CD1c-positive myeloid dendritic cell (primary cell): ENCODE measurements at regions not wholly inside any gene's neighbourhood (a gene's known extent, or its start where the extent isn't known, plus 50 kb on each side); places are given as distances from the start of the nearest gene placed in this dataset.
"Not testable (repeated sequence)": the region's sequence is repeated elsewhere in the genome, so short reads cannot be mapped to it uniquely, and the experiment has no call there.

Source experiments
- DNase-seq: peaks from one replicate; pipeline ENCODE4 v3.0.0-alpha.2; 2016; ENCODE audit errors: extremely low spot score

DNA sequence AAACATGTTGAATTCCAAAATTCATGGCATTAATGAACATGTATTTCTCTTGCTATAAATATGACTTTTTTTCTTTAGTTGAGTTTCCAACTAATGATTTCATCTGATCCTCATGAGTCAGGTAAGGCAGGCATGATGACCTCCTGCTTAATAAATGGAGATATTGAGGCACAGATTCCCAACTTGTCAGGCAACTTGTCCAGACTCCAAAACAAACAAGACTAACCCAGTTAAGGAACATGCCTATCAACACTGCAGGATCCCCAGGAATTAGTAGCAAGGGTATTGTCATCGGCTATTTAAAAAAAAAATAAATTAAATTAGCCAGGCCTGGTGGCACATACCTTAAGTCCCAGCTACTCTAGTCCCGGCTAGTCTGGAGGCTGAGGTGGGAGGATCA lies 121.3 kb upstream of the SALL4 start:
- DNase-seq: no peak

DNA sequence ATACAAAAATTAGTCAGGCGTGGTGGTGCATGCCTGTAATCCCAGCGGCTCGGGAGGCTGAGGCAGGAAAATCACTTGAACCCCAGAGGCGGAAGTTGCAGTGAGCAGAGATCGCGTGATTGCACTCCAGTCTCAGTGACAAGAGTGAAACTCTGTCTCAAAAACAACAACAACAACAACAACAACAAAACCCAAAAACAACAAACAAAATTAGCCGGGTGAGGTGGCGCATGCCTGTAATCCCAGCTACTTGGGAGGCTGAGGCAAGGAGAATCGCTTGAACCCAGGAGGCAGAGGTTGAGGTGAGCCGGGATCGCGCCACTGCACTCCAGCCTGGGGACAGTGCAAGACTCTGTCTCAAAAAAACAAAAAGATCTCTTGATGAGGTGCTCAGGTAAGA lies 120.5 kb upstream of the SALL4 start:
- not testable (repeated sequence) for DNase-seq

DNA sequence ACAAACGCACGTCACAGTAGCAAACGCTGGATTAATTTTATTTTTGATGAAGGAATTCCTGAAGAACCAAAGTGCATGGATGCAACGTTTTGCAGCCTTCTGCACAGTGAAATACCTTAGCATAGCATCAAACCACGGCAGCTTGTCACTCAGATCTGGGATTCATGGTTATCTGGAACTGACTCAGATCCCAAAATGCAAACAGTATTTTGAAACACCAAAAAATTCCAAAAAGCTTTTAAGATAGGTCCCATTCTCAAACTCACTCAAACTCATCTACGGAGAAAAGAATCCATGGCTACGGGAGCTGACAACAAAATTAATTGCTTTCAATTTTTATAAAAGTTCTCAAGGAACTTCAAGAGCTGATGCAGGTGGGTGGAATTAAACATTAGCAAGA lies 116.2 kb upstream of the SALL4 start:
- no peak for DNase-seq

DNA sequence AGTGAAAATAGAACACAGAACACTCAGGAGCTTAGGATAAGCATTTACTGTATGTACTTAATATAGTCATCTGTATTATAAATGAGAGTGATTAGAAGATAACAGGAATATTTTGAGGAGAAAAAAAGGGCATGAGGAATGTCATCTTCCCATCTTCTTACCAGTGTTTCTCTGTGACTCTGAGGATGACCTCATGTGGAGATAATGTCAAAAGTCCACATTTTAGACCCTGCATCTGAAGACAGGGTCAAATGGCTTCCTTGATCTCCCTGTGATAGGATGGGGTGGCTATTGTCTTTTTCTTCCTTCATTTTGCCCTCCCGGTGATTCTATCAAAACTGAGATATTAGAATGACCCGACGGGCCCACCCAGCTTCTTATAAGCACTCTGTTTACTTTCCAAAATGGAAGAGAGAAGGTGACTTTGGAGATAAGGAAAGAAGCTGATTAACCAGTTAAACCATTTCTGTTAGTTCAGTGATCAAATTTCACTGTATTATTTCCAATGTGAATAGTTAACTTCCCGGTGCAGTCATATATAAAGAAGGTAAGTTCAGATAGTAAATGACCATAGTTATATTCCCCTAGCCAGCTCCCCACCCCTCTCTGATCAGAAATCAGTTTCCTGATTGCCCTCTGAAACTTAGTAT lies 115.7 kb upstream of the SALL4 start:
- no peak for DNase-seq

DNA sequence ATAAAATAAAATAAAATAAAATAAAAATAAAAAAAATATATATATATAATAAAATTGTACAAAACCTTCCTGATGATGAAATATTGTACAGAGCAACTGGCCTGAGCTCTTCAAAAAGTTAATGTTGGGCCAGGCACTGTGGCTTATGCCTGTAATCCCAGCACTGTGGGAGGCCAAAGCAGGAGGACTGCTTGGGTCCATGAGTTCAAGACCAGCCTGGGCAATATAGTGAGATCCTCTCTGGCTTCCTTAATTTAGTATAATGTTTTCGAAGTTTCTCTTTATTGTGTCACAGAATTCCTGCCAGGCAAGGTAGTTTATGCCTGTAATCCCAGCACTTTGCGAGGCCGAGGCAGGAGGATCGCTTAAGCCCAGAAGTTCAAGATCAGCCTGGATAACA lies 113.9 kb upstream of the SALL4 start:
- no peak for DNase-seq

DNA sequence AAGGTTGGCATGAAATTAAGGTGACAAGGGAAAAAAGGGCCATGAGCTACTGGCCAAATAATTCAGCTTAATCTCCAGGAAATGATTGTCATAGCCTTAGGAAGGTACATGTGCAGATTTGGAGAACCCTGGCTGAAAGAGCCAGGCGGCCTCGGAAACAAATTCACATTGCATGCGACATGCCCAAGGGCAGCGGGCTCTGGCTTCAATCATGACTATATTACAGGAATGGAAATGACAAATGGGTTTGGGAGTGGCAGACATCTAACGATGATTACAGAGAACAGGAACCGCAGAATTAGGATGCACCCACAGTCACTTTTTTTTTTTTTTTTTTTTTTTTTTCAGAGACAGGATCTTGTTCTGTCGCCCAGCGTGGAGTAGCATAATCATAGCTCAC lies 112.4 kb upstream of the SALL4 start:
- no peak for DNase-seq

DNA sequence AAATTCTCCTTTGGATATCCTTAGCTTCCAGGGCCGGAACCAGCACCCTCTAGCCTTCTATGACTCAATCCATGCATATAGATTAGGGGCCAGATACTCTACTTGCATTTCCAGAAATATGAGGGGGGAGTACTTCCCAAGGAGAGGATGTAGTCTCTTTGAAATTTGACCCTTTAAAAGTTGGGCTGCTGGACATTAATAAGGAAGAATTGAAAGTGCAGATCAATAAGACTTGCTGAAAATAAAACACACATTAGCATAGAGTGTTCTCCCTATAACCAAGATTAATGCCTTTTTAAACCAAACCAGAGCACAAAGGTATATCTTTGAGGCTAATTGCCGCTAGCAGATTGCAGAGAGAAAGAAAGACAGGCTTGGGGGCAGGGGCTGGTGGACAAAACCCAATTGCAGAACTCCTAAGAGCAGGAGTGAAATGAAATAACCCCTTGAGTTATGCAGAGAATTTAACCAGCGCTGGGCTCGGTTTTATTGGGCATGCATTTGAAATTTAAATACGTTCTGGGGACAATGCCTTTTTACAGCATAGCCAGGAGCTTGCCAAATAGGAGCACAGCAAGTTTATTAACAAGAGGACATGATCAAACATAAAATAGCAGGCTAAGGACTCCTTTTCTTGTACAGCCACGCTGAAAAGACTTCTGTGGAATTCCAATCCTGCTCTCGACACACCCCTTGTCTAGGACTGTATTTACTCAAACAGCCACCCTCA lies 108.2 kb upstream of the SALL4 start:
- no peak for DNase-seq

DNA sequence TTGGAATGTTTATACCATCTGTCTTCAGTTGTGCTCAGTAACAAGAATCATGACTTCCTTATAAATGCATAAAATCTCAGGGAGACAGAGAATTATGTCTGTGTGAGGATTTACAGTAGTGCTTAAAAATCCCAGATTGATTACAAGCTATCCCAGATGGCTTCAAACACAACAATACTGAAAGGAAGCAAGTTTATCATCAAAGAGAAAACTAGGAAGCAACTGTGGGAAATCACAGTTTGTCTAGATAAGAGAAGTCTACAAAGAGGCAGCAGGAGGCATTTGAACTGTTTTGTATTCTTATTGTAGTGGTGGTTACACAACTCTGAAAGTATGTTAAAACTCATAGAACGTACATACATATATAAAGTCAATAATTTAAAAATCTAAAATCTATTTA lies 104.4 kb upstream of the SALL4 start:
- DNase-seq: no peak

DNA sequence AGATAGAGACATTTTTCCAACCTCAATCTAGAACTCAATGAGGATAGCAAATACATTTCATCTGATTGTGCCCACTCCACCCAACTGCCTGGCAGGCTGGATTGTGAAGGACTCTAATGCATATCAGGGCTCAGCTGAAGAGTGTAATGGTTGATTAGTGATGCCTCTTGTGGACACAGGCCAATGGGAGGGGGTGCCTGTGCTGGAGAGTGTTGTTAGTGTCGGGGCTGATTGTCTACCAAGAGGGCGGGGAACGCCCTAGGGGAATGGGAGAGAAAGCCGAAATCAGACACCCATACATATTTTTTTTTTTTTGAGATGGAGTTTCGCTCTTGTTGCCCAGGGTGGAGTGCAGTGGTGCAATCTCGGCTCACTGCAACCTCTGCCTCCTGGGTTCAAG lies 103.7 kb upstream of the SALL4 start:
- DNase-seq: no peak

DNA sequence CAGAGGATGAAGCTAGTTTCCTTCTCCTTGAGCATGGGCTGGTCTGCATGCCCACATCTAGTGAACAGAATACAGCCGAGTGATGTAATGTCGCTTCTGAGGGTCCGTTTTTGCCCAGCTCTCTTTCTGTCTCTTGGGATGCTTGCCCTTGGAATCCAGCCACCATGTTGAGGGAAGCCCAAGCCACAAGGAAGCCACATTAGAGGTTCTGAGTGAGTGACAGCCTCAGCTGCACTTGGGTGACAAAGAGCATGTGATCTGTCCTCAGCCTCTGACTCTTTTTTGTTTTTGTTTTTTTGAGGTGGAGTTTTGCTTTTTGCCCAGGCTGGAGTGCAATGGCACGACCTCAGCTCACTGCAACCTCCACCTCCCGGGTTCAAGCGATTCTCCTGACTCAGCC lies 100.6 kb upstream of the SALL4 start:
- no peak for DNase-seq

DNA sequence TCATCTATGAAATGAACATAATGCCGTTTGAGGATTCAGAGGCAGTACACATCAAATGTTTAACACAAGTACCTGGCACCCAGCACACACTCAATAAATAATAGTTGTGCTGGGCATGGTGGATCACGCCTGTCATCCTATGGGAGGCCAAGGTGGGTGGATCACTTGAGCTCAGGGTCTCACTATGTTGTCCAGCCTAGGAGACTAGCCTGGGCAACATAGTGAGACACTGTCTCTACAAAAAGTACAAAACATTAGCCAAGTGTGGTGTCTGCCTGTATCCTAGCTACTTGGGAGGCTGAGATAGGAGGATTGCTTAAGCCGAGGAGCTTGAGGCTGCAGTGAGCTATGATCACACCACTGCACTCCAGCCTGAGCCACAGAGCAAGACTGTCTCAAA lies 98.1 kb upstream of the SALL4 start:
- no peak for DNase-seq

DNA sequence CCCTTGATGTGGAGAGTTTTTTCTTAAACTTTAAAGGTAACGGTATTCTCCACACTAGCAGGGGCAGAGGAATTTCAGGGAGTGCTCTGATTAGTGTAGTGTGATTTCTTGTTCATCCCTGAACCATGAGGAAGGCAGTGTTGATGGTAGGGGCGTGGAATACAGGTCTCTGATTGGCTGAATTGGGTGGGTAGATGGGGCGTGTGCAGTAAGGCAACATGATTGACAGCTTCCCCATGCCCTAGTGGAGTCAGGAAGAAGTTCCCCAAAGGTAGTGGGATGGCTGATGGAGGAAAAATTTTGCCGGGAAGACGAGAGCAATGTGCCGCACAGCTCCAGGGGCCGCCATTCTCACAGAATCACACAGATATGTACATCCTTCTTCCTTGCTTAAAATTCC lies 97.4 kb upstream of the SALL4 start:
- DNase-seq: no peak

DNA sequence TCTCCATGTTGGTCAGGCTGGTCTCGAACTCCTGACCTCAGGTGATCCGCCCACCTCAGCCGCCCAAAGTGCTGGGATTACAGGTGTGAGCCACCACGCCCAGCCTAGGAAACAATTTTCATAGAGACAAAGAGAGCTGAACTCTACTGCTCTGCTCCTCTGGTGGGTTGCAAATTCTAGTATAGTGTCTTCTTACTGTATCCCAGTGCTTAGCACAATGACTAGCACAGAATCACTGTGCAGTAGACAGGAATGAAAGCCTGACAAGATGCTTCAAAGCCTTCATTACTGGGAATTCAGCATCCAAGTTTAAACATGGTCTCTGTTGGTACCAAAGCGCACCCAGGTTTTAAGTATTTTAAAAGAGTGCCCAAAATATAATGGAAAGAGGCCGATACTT lies 96.5 kb upstream of the SALL4 start:
- no peak for DNase-seq

DNA sequence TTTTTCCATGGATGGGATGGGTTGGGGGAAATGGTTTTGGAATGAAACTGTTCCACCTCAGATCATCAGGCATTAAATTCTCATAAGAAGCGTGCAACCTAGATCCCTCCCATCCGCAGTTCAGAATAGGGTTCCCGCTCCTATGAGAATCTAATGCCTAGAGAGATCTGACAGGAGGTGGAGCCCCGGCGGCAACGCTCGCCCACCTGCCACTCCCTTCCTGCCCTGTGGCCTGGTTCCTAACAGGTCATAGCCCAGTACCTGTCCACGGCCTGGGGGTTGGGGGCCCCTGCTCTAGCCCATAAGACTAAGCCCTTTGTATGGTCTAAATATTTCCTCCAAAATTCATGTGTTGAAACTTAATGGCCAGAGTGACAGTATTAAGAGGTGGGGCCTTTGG lies 92.3 kb upstream of the SALL4 start:
- DNase-seq: no peak

DNA sequence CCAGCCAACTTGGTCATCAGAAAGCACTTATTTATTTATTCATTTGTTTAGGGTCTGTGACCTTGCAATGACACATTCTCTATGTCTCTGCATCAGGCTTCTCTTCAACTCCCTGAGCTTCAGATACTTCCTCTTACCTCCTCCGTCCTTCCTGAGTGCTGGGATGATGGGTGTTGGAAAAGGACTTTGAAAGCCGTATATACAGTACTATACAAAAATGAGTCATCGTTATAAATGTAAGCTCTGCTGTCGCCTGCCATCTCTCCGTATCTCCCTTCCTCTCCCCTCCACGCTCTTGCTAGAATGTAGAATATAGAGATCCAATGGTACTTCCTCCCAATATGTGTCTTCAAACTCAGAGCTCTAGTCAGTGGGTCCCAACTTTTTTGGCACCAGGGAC lies 91.9 kb upstream of the SALL4 start:
- DNase-seq: no peak

DNA sequence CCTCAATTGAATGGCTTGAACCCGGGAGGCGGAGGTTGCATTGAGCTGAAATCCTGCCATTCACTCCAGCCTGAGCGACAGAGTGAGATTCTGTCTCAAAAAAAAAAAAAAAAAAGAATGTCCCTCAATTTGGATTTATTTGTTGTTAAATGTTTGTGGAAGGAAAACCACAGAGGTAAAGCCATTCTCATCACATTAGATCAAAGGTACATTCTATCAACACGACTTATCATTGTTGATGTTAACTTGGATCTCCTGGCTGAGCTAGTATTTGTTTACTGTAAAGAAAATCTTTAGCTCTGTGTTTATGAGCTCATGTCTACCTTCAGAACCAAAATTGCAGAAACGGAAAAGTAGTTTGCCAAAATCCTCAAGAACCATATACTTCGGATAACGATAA lies 91.4 kb upstream of the SALL4 start:
- DNase-seq: no peak

DNA sequence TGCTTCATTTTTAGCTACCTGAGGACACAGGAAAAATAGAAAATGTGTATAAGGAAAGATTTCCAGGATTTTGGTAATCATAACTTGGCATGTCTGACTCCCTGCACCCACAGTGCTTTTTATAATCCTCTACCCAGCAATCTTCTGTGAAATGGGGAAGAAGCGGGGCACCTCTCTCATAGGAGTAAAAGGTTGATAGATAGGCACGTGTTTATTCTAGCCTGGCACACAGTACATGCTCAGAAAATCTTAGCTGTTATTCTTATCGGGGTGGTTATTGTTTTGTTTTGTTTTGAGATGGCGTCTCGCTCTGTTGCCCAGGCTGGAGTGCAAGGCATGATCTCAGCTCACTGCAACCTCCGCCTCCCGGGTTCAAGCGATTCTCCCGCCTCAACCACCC lies 87.7 kb upstream of the SALL4 start:
- DNase-seq: no peak

DNA sequence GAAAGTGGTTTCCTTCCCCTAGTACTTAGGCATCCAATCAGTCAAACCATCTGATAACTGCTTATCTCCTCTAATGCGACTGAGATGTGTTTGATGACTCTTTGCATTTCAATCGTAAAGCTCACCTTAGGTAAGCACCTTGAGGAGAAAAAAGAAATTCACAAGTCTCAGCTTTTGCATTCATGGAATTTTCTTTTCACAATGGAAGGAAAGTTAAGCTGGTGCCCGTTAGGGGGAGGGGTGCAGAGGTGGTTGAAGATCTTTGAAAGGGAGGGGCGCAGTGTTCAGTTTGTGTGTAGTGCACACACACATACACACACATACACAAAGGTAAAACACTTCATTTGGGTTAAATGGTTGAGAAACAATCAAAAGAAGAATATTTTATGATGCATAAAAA lies 87.1 kb upstream of the SALL4 start:
- DNase-seq: no peak

DNA sequence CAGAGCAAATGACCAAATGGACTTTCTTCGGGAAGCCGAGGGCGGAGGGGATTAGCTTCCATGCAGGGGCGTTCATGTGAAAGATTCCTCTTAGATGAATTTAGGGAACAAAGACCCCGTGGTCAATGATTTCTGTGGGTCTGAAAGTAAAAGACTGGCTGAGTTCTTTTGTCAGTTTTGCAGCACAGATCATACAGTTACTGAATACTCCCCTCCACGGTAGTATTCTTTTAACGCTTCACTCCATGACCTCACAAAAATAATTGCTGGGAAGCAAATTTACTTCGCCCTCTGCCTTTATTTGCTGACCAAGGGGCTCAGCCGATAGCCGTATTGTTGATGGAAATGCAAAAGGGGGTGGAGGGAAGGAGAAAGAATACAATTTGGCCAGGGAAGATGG lies 86.0 kb upstream of the SALL4 start:
- no peak for DNase-seq

DNA sequence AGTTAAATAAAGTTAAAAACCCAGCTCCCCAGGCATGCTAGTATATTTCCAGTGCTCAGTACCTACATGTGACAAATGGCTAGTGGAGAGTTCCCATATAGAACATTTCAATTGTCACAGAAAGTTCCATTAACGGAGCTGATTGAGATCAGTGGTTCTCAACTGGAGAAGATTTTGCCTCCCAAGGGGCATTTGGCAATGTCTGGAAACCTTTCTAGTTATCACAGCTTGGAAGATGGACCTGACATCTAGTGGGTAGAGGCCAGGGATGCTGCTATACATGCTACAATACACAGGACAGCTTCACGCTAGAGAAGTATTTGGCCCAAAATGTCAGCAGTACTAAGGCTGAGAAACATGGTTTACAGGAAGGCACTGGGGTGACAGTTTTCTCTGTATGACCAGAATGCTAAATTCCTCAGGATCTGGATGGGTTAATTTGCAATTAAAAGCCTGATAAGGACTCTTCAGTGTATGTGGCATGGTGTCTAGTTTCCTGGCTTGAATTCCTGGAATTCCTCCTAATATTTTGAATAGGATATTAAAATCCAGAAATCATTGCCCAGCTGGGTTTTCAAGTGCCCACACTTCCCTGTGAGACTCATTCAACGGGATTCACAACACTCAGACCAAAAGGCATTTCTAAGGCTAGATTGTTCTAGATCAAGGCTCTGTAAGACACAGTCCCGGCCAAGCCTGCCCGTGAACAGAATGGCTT lies 84.7 kb upstream of the SALL4 start:
- no peak for DNase-seq

DNA sequence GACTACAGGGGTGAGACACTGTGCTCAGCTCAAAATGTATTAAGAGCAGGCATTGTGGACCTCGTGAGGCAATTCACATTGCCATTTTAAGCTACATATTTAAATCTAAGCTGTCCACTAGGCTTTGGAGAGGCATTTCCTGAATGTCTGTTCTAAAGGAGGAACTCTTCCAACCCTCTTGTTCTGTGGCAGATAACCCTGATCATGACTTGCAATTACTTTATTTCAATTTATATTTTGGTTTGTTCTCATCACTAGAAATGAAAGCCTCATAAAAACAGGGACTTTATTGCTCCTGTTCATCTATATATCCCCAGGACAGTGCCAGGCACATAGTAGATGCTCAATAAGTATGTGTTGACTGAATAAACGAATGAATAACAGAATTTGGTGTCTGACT lies 84.0 kb upstream of the SALL4 start:
- DNase-seq: no peak

DNA sequence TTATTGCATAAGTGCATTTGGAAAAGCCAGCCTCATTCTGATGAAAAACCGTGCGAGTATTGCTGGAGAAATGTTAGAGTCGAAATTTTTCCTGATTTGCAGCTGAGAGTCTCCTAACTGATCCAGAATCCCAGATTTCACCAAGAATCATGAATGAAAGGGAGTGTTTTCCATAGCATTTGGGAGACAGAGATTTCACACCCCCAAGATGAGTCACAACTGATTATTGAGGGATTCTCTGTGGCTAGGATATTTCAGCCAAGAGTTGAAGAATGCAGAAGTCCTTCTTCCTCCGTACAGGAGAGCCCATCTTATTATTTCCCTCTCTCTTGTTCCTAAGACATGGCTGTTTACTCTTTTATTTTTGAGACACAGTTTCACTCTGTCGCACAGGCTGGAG lies 82.2 kb upstream of the SALL4 start:
- DNase-seq: no peak

DNA sequence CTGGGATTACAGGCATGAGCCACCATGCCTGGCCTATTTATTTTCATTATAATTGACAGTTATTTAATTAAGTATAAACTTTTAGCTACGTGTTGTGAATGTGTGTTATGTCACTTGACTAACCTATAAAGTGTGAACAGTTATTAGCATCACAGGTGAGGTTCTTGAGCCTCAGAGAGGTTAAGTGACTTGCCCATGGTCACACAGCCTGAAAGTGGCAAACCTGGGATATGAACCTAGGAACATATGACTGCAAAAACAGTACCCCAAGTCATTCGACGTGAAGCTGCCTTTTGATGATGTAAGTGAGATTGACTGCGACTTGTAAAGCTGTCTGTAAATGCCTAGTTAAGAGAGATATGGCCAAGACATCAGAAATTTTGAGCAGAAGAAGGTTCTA lies 77.9 kb upstream of the SALL4 start:
- no peak for DNase-seq
